ENCODE measurements at regions not wholly inside any gene's neighbourhood (a gene's known extent, or its start where the extent isn't known, plus 50 kb on each side); places are given as distances from the start of the nearest gene placed in this dataset.

GRCh38 chr12:107415071-107415470, 270.5 kb upstream of the PWP1 start:
- no peaks in the 10 kb centered on the region for H3K27me3 ChIP-seq (ENCODE audit: low read length)
- no peaks in the 10 kb centered on the region for H4K20me1 ChIP-seq (ENCODE audit: low read depth, low read length)
- H3K36me3 ChIP-seq (ENCODE audit: low read length): no peaks in the 10 kb centered on the region
- H2AFZ ChIP-seq (ENCODE audit: low read depth, low read length, severe bottlenecking): no peak overlapping the region
- H3K9me2 ChIP-seq (replicated peaks; ENCODE audit: insufficient read depth, low read length): no peaks in the 10 kb centered on the region
- H3K9ac ChIP-seq (ENCODE audit: low read length): no peak overlapping the region
- H3K9me3 ChIP-seq (ENCODE audit: insufficient read depth, low read length): no peaks in the 10 kb centered on the region
- H3K79me2 ChIP-seq (ENCODE audit: insufficient read depth, low read length): no peaks in the 10 kb centered on the region
- no peak overlapping the region for H3K4me2 ChIP-seq (ENCODE audit: low read depth, low read length, poor library complexity, severe bottlenecking)
- H3K4me3 ChIP-seq (ENCODE audit: insufficient read depth, low read length, poor library complexity, severe bottlenecking): no peak overlapping the region
- no peak for TF ChIP-seq EZH2phosphoT487 (conservative IDR thresholded peaks at IDR 0.05; ENCODE audit: low read length)
- TF ChIP-seq CTCF (IDR thresholded peaks at IDR 0.05; ENCODE audit: insufficient read depth, low read length, poor library complexity, severe bottlenecking): no peak
- no peak overlapping the region for H3K27ac ChIP-seq (ENCODE audit: low read depth, low read length)
- H3F3A ChIP-seq (ENCODE audit: insufficient read depth): no peaks in the 10 kb centered on the region

DNA sequence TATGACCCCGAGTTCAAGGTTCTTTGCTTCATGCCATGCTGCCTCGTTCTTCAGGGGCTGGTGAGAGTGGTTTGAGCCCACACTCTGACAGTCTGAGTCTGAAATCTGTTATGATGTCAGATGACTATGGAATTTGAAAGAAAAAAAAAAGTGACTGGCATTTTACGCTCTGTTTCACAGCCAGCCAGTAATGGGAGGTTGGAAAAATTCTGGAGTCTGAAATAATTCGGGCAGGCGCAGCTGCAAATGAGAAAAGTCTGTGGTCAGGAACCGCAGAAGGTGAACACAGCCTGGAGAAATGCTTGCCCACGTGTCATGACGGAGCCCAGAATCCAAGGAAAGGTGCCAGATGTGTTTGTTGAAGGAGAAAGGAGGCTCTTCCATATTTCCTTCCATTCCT, 269.8 kb upstream of the PWP1 start:
- H3K27ac ChIP-seq (ENCODE audit: low read depth, low read length): no peak overlapping the region
- TF ChIP-seq EZH2phosphoT487 (conservative IDR thresholded peaks at IDR 0.05; ENCODE audit: low read length) (no peak), CTCF (IDR thresholded peaks at IDR 0.05; ENCODE audit: insufficient read depth, low read length, poor library complexity, severe bottlenecking) (no peak)
- H3K9me3 ChIP-seq (ENCODE audit: insufficient read depth, low read length): no peaks in the 10 kb centered on the region

DNA sequence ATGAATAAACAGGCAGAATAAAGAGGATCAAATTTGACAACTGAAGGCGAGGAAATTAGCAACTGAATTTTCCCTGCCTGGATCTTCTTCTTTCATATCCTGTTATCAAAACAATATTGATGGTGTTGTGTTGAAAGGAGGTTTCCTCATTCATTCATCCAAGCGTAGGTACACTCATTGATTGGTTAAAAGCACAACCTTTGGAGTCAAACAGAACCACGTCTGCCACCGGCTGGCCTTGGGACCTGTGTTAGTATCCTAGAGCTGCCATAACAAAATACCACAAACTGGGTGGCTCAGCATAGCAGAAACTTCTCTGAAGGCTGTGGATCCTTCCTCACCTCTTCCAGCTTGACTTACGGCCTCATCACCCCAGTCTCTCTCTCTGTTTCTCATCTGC, 268.6 kb upstream of the PWP1 start:
- no peak overlapping the region for H3K4me3 ChIP-seq (ENCODE audit: insufficient read depth, low read length, poor library complexity, severe bottlenecking)
- no peaks in the 10 kb centered on the region for H3K9me3 ChIP-seq (ENCODE audit: insufficient read depth, low read length)
- no peak overlapping the region for H3K4me2 ChIP-seq (ENCODE audit: low read depth, low read length, poor library complexity, severe bottlenecking)
- no peaks in the 10 kb centered on the region for H3K9me2 ChIP-seq (replicated peaks; ENCODE audit: insufficient read depth, low read length)
- H3F3A ChIP-seq (ENCODE audit: insufficient read depth): no peaks in the 10 kb centered on the region
- no peak overlapping the region for H2AFZ ChIP-seq (ENCODE audit: low read depth, low read length, severe bottlenecking)
- H3K9ac ChIP-seq (ENCODE audit: low read length): no peak overlapping the region
- no peak for TF ChIP-seq EZH2phosphoT487 (conservative IDR thresholded peaks at IDR 0.05; ENCODE audit: low read length)
- TF ChIP-seq CTCF (IDR thresholded peaks at IDR 0.05; ENCODE audit: insufficient read depth, low read length, poor library complexity, severe bottlenecking): no peak
- no peaks in the 10 kb centered on the region for H3K27me3 ChIP-seq (ENCODE audit: low read length)
- H3K36me3 ChIP-seq (ENCODE audit: low read length): no peaks in the 10 kb centered on the region
- H3K79me2 ChIP-seq (ENCODE audit: insufficient read depth, low read length): no peaks in the 10 kb centered on the region
- no peaks in the 10 kb centered on the region for H4K20me1 ChIP-seq (ENCODE audit: low read depth, low read length)
- H3K27ac ChIP-seq (ENCODE audit: low read depth, low read length): no peak overlapping the region

More for the DNA sequence above, 269.8 kb upstream of the PWP1 start:
- Histone ChIP-seq H3K36me3 (ENCODE audit: low read length) (no peaks in the 10 kb centered on the region), H3K4me2 (ENCODE audit: low read depth, low read length, poor library complexity, severe bottlenecking) (no peak overlapping the region), H4K20me1 (ENCODE audit: low read depth, low read length) (no peaks in the 10 kb centered on the region), H3K9ac (ENCODE audit: low read length) (no peak overlapping the region), H3F3A (ENCODE audit: insufficient read depth) (no peaks in the 10 kb centered on the region), H3K9me2 (replicated peaks; ENCODE audit: insufficient read depth, low read length) (no peaks in the 10 kb centered on the region), H2AFZ (ENCODE audit: low read depth, low read length, severe bottlenecking) (no peak overlapping the region), H3K4me3 (ENCODE audit: insufficient read depth, low read length, poor library complexity, severe bottlenecking) (no peak overlapping the region), H3K27me3 (ENCODE audit: low read length) (no peaks in the 10 kb centered on the region), H3K79me2 (ENCODE audit: insufficient read depth, low read length) (no peaks in the 10 kb centered on the region)

Measured in SU-DHL-6 (cell line).